T-helper 17 cell (primary cell): ENCODE measurements at regions not wholly inside any gene's neighbourhood (a gene's known extent, or its start where the extent isn't known, plus 50 kb on each side); places are given as distances from the start of the nearest gene placed in this dataset.

Experiments used
- ATAC-seq: fragments of 150-1000 bp; cut with Tn5 transposase; 2 replicates; pipeline ENCODE4 v1.10.0; 2021; ENCODE audit warnings: mild to moderate bottlenecking, moderate library complexity
- DNase-seq, 3 donors: peaks; one replicate each; pipeline versions ENCODE4 v3.0.0 to v3.0.0-alpha.2; 2020 to 2021
- H3K9me3 ChIP-seq: one replicate; pipeline ENCODE4 v1.7.0; 2013; ENCODE audit warnings: low read length, mild to moderate bottlenecking; ENCODE audit not compliant: control insufficient read depth, poor library complexity, severe bottlenecking
- H3K27ac Mint-ChIP-seq: one replicate; pipeline ENCODE4 v1.8.0; 2022; ENCODE audit warnings: mild to moderate bottlenecking, moderate library complexity, mixed read lengths
- H3K27me3 Mint-ChIP-seq: one replicate; pipeline ENCODE4 v1.8.0; 2022; ENCODE audit warnings: mixed read lengths
- H3K36me3 Mint-ChIP-seq: one replicate; pipeline ENCODE4 v1.8.0; 2022; ENCODE audit warnings: low read depth, mixed read lengths
- H3K4me1 Mint-ChIP-seq: one replicate; pipeline ENCODE4 v1.8.0; 2022; ENCODE audit warnings: mild to moderate bottlenecking, mixed read lengths
- H3K4me3 Mint-ChIP-seq: one replicate; pipeline ENCODE4 v1.8.0; 2022; ENCODE audit warnings: mild to moderate bottlenecking, moderate library complexity, mixed read lengths

- DNase-seq: no peak
- ATAC-seq: no peak
- Mint-ChIP-seq H3K27ac (no peak overlapping the region), H3K4me3 (no peak overlapping the region), H3K27me3 (no peaks in the 10 kb centered on the region), H3K4me1 (no peaks in the 10 kb centered on the region), H3K36me3 (no peaks in the 10 kb centered on the region)
- no peaks in the 10 kb centered on the region for H3K9me3 ChIP-seq
Observed at GRCh38 chr11:23124996-23125395, 264.7 kb upstream of the CCDC179 start.

- no peak overlapping the region for H3K27ac Mint-ChIP-seq
- no peaks in the 10 kb centered on the region for H3K4me1 Mint-ChIP-seq
- H3K27me3 Mint-ChIP-seq: no peaks in the 10 kb centered on the region
- DNase-seq (no peak), ATAC-seq (no peak)
- no peak overlapping the region for H3K4me3 Mint-ChIP-seq
- H3K36me3 Mint-ChIP-seq: no peaks in the 10 kb centered on the region
- peaks cover 4% of the 10 kb centered on the region for H3K9me3 ChIP-seq
Observed at GRCh38 chr11:23127706-23128105, 267.4 kb upstream of the CCDC179 start.

GRCh38 chr11:23134627-23135026 is 274.4 kb upstream of the CCDC179 start:
- ATAC-seq: no peak
- Mint-ChIP-seq H3K27me3 (no peaks in the 10 kb centered on the region), H3K4me1 (no peaks in the 10 kb centered on the region), H3K36me3 (no peaks in the 10 kb centered on the region), H3K4me3 (no peak overlapping the region), H3K27ac (no peak overlapping the region)
- no peak for DNase-seq
- H3K9me3 ChIP-seq: peaks cover 4% of the 10 kb centered on the region

- no peak overlapping the region for H3K27ac Mint-ChIP-seq
- no peaks in the 10 kb centered on the region for H3K36me3 Mint-ChIP-seq
Observed at GRCh38 chr11:23138761-23139160, 278.5 kb upstream of the CCDC179 start.

GRCh38 chr11:23143022-23143421 is 282.7 kb upstream of the CCDC179 start:
- Mint-ChIP-seq H3K4me3 (no peak overlapping the region), H3K36me3 (no peaks in the 10 kb centered on the region), H3K27ac (no peak overlapping the region), H3K27me3 (no peaks in the 10 kb centered on the region), H3K4me1 (no peaks in the 10 kb centered on the region)
- ATAC-seq (no peak), DNase-seq (no peak)
- no peaks in the 10 kb centered on the region for H3K9me3 ChIP-seq

More at GRCh38 chr11:23138761-23139160, 278.5 kb upstream of the CCDC179 start:
- Mint-ChIP-seq H3K27me3 (no peaks in the 10 kb centered on the region), H3K4me1 (no peaks in the 10 kb centered on the region), H3K4me3 (no peak overlapping the region)
- H3K9me3 ChIP-seq: no peaks in the 10 kb centered on the region
- DNase-seq (no peak), ATAC-seq (no peak)

GRCh38 chr11:23151819-23152218 is 291.5 kb upstream of the CCDC179 start:
- Mint-ChIP-seq H3K36me3 (no peaks in the 10 kb centered on the region), H3K4me3 (no peak overlapping the region), H3K4me1 (no peaks in the 10 kb centered on the region), H3K27ac (no peak overlapping the region), H3K27me3 (no peaks in the 10 kb centered on the region)
- ATAC-seq: no peak
- no peak for DNase-seq
- no peaks in the 10 kb centered on the region for H3K9me3 ChIP-seq

GRCh38 chr11:23155503-23155902 is 295.2 kb upstream of the CCDC179 start:
- DNase-seq (no peak), ATAC-seq (no peak)
- no peaks in the 10 kb centered on the region for H3K36me3 Mint-ChIP-seq
- H3K27ac Mint-ChIP-seq: no peak overlapping the region
- no peaks in the 10 kb centered on the region for H3K27me3 Mint-ChIP-seq
- no peaks in the 10 kb centered on the region for H3K4me1 Mint-ChIP-seq
- H3K4me3 Mint-ChIP-seq: no peak overlapping the region
- H3K9me3 ChIP-seq: no peaks in the 10 kb centered on the region

GRCh38 chr11:23164022-23164421 is 303.7 kb upstream of the CCDC179 start:
- Mint-ChIP-seq H3K27me3 (no peaks in the 10 kb centered on the region), H3K4me1 (no peaks in the 10 kb centered on the region), H3K36me3 (no peaks in the 10 kb centered on the region), H3K27ac (no peak overlapping the region), H3K4me3 (no peak overlapping the region)
- no peaks in the 10 kb centered on the region for H3K9me3 ChIP-seq
- DNase-seq: no peak
- no peak for ATAC-seq

- ATAC-seq (no peak), DNase-seq (no peak)
- Mint-ChIP-seq H3K4me1 (no peaks in the 10 kb centered on the region), H3K36me3 (no peaks in the 10 kb centered on the region), H3K27ac (no peak overlapping the region), H3K27me3 (no peaks in the 10 kb centered on the region), H3K4me3 (no peak overlapping the region)
- no peaks in the 10 kb centered on the region for H3K9me3 ChIP-seq
Observed at GRCh38 chr11:23166376-23166775, 306.1 kb upstream of the CCDC179 start.

GRCh38 chr11:23179609-23180008 is 319.3 kb upstream of the CCDC179 start:
- H3K27ac Mint-ChIP-seq: no peak overlapping the region
- no peaks in the 10 kb centered on the region for H3K36me3 Mint-ChIP-seq
- ATAC-seq: no peak
- H3K4me1 Mint-ChIP-seq: no peaks in the 10 kb centered on the region
- no peak overlapping the region for H3K4me3 Mint-ChIP-seq
- no peak for DNase-seq
- H3K27me3 Mint-ChIP-seq: no peaks in the 10 kb centered on the region
- H3K9me3 ChIP-seq: no peaks in the 10 kb centered on the region

- ATAC-seq (no peak), DNase-seq (no peak)
- H3K4me1 Mint-ChIP-seq: no peaks in the 10 kb centered on the region
- H3K9me3 ChIP-seq: no peaks in the 10 kb centered on the region
- H3K36me3 Mint-ChIP-seq: no peaks in the 10 kb centered on the region
- no peaks in the 10 kb centered on the region for H3K27me3 Mint-ChIP-seq
- H3K4me3 Mint-ChIP-seq: no peak overlapping the region
- no peak overlapping the region for H3K27ac Mint-ChIP-seq
Observed at GRCh38 chr11:23181022-23181807, 320.9 kb upstream of the CCDC179 start.

GRCh38 chr11:23192256-23192655 is 332.0 kb upstream of the CCDC179 start:
- ATAC-seq (no peak), DNase-seq (no peak)
- no peaks in the 10 kb centered on the region for H3K9me3 ChIP-seq
- H3K27ac Mint-ChIP-seq: no peak overlapping the region
- no peaks in the 10 kb centered on the region for H3K36me3 Mint-ChIP-seq
- H3K4me3 Mint-ChIP-seq: no peak overlapping the region
- no peaks in the 10 kb centered on the region for H3K27me3 Mint-ChIP-seq
- no peaks in the 10 kb centered on the region for H3K4me1 Mint-ChIP-seq

- H3K27me3 Mint-ChIP-seq: no peaks in the 10 kb centered on the region
- no peaks in the 10 kb centered on the region for H3K4me1 Mint-ChIP-seq
- H3K36me3 Mint-ChIP-seq: no peaks in the 10 kb centered on the region
- DNase-seq: no peak
- no peak for ATAC-seq
- no peaks in the 10 kb centered on the region for H3K9me3 ChIP-seq
- no peak overlapping the region for H3K27ac Mint-ChIP-seq
- H3K4me3 Mint-ChIP-seq: no peak overlapping the region
Observed at GRCh38 chr11:23201936-23202522, 341.8 kb upstream of the CCDC179 start.

GRCh38 chr11:23202611-23203010 is 342.3 kb upstream of the CCDC179 start:
- H3K27ac Mint-ChIP-seq: no peak overlapping the region

More at GRCh38 chr11:23202611-23203010, 342.3 kb upstream of the CCDC179 start:
- DNase-seq: no peak
- Mint-ChIP-seq H3K4me1 (no peaks in the 10 kb centered on the region), H3K36me3 (no peaks in the 10 kb centered on the region), H3K27me3 (no peaks in the 10 kb centered on the region), H3K4me3 (no peak overlapping the region)
- no peaks in the 10 kb centered on the region for H3K9me3 ChIP-seq
- ATAC-seq: no peak
